Astrocyte (in vitro differentiated cells and primary cell): ENCODE measurements at regions not wholly inside any gene's neighbourhood (a gene's known extent, or its start where the extent isn't known, plus 50 kb on each side); places are given as distances from the start of the nearest gene placed in this dataset.
"Not testable (repeated sequence)": the region's sequence is repeated elsewhere in the genome, so short reads cannot be mapped to it uniquely, and the experiment has no call there.

Experiments
- DNase-seq: peaks from one replicate; pipeline ENCODE4 v3.0.0-alpha.2; 2010; ENCODE audit warnings: low read depth
- FAIRE-seq: peaks from 2 replicates; lab custom pipeline; 2011; peaks lifted over from hg19 to GRCh38; lab: Jason Lieb, UNC
- H2AFZ ChIP-seq: 2 replicates; pipeline ENCODE4 v1.6.0; 2012; ENCODE audit warnings: low read depth, low read length, inconsistent platforms
- H3K27ac ChIP-seq: 2 replicates; pipeline ENCODE4 v1.5.1; 2011; ENCODE audit warnings: low read depth, low read length, inconsistent platforms
- H3K27me3 ChIP-seq: 2 replicates; pipeline ENCODE4 v1.6.0; 2011; ENCODE audit warnings: low read length, inconsistent platforms; ENCODE audit not compliant: insufficient read depth
- H3K36me3 ChIP-seq: 2 replicates; pipeline ENCODE4 v1.5.1; 2011; ENCODE audit warnings: low read length, inconsistent platforms; ENCODE audit not compliant: insufficient read depth
- H3K4me1 ChIP-seq: 2 replicates; pipeline ENCODE4 v1.5.1; 2011; ENCODE audit warnings: low read length, inconsistent platforms; ENCODE audit not compliant: insufficient read depth
- H3K4me2 ChIP-seq: 2 replicates; pipeline ENCODE4 v1.6.0; 2012; ENCODE audit warnings: low read length, inconsistent platforms
- H3K4me3 ChIP-seq: 2 replicates; pipeline ENCODE4 v1.5.1; 2011; ENCODE audit warnings: low read depth, mild to moderate bottlenecking, low read length, inconsistent platforms; ENCODE audit not compliant: insufficient read depth
- H3K79me2 ChIP-seq: 2 replicates; pipeline ENCODE4 v1.6.0; 2012; ENCODE audit warnings: mild to moderate bottlenecking, low read length, inconsistent platforms; ENCODE audit not compliant: insufficient read depth
- H3K9ac ChIP-seq: 2 replicates; pipeline ENCODE4 v1.6.0; 2012; ENCODE audit warnings: mild to moderate bottlenecking, low read length, inconsistent platforms
- H3K9me3 ChIP-seq: 2 replicates; pipeline ENCODE4 v1.5.1; 2012; ENCODE audit warnings: low read depth, mild to moderate bottlenecking, low read length, inconsistent platforms; ENCODE audit not compliant: insufficient read depth
- H4K20me1 ChIP-seq: 2 replicates; pipeline ENCODE4 v1.6.0; 2012; ENCODE audit warnings: low read length, inconsistent platforms; ENCODE audit not compliant: insufficient read depth
- H3K27ac Mint-ChIP-seq: one replicate; pipeline ENCODE4 v1.8.0; 2021; ENCODE audit warnings: mild to moderate bottlenecking, mixed read lengths; ENCODE audit not compliant: unreplicated experiment
- H3K27me3 Mint-ChIP-seq: one replicate; pipeline ENCODE4 v1.8.0; 2021; ENCODE audit warnings: low read depth, mixed read lengths; ENCODE audit not compliant: unreplicated experiment
- H3K36me3 Mint-ChIP-seq: one replicate; pipeline ENCODE4 v1.8.0; 2021; ENCODE audit warnings: low read depth, mixed read lengths; ENCODE audit not compliant: unreplicated experiment
- H3K4me1 Mint-ChIP-seq: one replicate; pipeline ENCODE4 v1.8.0; 2021; ENCODE audit warnings: low read depth, mixed read lengths; ENCODE audit not compliant: unreplicated experiment
- H3K4me3 Mint-ChIP-seq: one replicate; pipeline ENCODE4 v1.8.0; 2021; ENCODE audit warnings: mild to moderate bottlenecking, moderate library complexity, mixed read lengths; ENCODE audit not compliant: unreplicated experiment
- H3K9me3 Mint-ChIP-seq: one replicate; pipeline ENCODE4 v1.8.0; 2021; ENCODE audit warnings: mild to moderate bottlenecking, mixed read lengths; ENCODE audit not compliant: unreplicated experiment
- EZH2 ChIP-seq: IDR thresholded peaks from 2 replicates; pipeline ENCODE4 v1.6.1; 2012; ENCODE audit warnings: mild to moderate bottlenecking, low read length, inconsistent platforms; ENCODE audit not compliant: insufficient read depth
- TF ChIP-seq, protein P1 (sequence below): IDR thresholded peaks from 2 replicates; pipeline ENCODE4 v1.5.1; 2011; ENCODE audit warnings: low read depth, mild to moderate bottlenecking, inconsistent platforms, low read length, moderate library complexity; ENCODE audit not compliant: insufficient read depth

- H3K9me3 ChIP-seq: no peaks in the 10 kb centered on the region
- Mint-ChIP-seq H3K9me3 (no peaks in the 10 kb centered on the region), H3K4me1 (no peaks in the 10 kb centered on the region), H3K27ac (no peak overlapping the region), H3K4me3 (no peak overlapping the region), H3K36me3 (no peaks in the 10 kb centered on the region), H3K27me3 (no peaks in the 10 kb centered on the region)
- no peak overlapping the region for H2AFZ ChIP-seq
- no peak overlapping the region for H3K4me3 ChIP-seq
- FAIRE-seq (no peak), DNase-seq (no peak)
- no peak for TF ChIP-seq EZH2
- TF ChIP-seq, protein P1, sequence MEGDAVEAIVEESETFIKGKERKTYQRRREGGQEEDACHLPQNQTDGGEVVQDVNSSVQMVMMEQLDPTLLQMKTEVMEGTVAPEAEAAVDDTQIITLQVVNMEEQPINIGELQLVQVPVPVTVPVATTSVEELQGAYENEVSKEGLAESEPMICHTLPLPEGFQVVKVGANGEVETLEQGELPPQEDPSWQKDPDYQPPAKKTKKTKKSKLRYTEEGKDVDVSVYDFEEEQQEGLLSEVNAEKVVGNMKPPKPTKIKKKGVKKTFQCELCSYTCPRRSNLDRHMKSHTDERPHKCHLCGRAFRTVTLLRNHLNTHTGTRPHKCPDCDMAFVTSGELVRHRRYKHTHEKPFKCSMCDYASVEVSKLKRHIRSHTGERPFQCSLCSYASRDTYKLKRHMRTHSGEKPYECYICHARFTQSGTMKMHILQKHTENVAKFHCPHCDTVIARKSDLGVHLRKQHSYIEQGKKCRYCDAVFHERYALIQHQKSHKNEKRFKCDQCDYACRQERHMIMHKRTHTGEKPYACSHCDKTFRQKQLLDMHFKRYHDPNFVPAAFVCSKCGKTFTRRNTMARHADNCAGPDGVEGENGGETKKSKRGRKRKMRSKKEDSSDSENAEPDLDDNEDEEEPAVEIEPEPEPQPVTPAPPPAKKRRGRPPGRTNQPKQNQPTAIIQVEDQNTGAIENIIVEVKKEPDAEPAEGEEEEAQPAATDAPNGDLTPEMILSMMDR: no peak
- no peak overlapping the region for H3K9ac ChIP-seq
- H3K36me3 ChIP-seq: no peaks in the 10 kb centered on the region
- H3K4me2 ChIP-seq: no peak overlapping the region
- no peaks in the 10 kb centered on the region for H4K20me1 ChIP-seq
- no peaks in the 10 kb centered on the region for H3K27me3 ChIP-seq
- no peaks in the 10 kb centered on the region for H3K79me2 ChIP-seq
- H3K4me1 ChIP-seq: no peaks in the 10 kb centered on the region
- no peak overlapping the region for H3K27ac ChIP-seq
Observed at GRCh38 chr3:75265897-75266296, 398.2 kb upstream of the FRG2C start.

- not testable (repeated sequence) for H3K4me3 Mint-ChIP-seq, H3K27me3 ChIP-seq, H3K9me3 ChIP-seq, H3K9ac ChIP-seq, H3K4me1 ChIP-seq, H3K79me2 ChIP-seq, H3K27ac Mint-ChIP-seq, H3K27ac ChIP-seq, H4K20me1 ChIP-seq, H2AFZ ChIP-seq, H3K36me3 Mint-ChIP-seq, H3K36me3 ChIP-seq, H3K4me1 Mint-ChIP-seq, H3K4me3 ChIP-seq, H3K27me3 Mint-ChIP-seq, H3K9me3 Mint-ChIP-seq, H3K4me2 ChIP-seq, DNase-seq
- FAIRE-seq: peak; percentile 13
Observed at GRCh38 chr3:75268576-75268975, 395.6 kb upstream of the FRG2C start.

- H2AFZ ChIP-seq, H3K9ac ChIP-seq, H3K9me3 ChIP-seq, FAIRE-seq, H3K27ac Mint-ChIP-seq, H3K9me3 Mint-ChIP-seq, H3K27me3 Mint-ChIP-seq, H3K36me3 Mint-ChIP-seq, H4K20me1 ChIP-seq, H3K27ac ChIP-seq, H3K27me3 ChIP-seq, H3K4me1 Mint-ChIP-seq, H3K36me3 ChIP-seq, DNase-seq, H3K4me3 ChIP-seq, H3K4me2 ChIP-seq, H3K4me1 ChIP-seq, H3K79me2 ChIP-seq, H3K4me3 Mint-ChIP-seq: not testable (repeated sequence)
Observed at GRCh38 chr3:75272237-75272636, 391.9 kb upstream of the FRG2C start.

DNA sequence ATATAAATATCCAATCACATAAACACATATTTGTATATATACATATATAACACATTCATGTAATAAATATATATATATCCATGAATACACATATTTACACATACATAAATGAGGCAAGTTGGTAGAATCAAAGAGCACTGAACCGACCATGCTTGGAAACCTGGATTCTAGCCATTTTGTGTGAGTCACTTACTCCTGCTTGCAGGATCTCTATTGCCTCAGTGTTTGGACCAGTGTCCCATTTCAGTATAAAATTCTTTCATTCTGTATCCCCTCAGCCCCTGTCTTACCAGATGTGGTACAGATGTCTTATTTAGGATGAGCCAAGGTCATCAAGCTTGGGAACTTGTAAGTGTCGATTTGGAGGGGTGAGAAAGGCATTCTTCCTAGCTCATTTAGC lies 391.4 kb upstream of the FRG2C start:
- Histone ChIP-seq H3K36me3 (no peaks in the 10 kb centered on the region), H3K79me2 (no peaks in the 10 kb centered on the region), H3K4me2 (peak overlapping the region; percentile 23), H3K9ac (no peak overlapping the region), H2AFZ (no peak overlapping the region), H3K27ac (no peak overlapping the region), H3K4me1 (no peaks in the 10 kb centered on the region), H3K27me3 (no peaks in the 10 kb centered on the region), H4K20me1 (no peaks in the 10 kb centered on the region), H3K4me3 (no peak overlapping the region), H3K9me3 (no peaks in the 10 kb centered on the region)
- no peak for TF ChIP-seq EZH2
- TF ChIP-seq, protein P1: no peak
- FAIRE-seq (peak; percentile 52), DNase-seq (peak; percentile 66)
- H3K4me3 Mint-ChIP-seq: no peak overlapping the region
- H3K9me3 Mint-ChIP-seq: peaks cover 6% of the 10 kb centered on the region
- no peaks in the 10 kb centered on the region for H3K36me3 Mint-ChIP-seq
- no peaks in the 10 kb centered on the region for H3K27me3 Mint-ChIP-seq
- peaks cover 3% of the 10 kb centered on the region for H3K4me1 Mint-ChIP-seq
- H3K27ac Mint-ChIP-seq: no peak overlapping the region

- H3K4me1 ChIP-seq, H3K27me3 Mint-ChIP-seq, H3K9me3 Mint-ChIP-seq, H3K9ac ChIP-seq, H3K9me3 ChIP-seq, H3K27me3 ChIP-seq, H3K36me3 ChIP-seq, H3K4me3 Mint-ChIP-seq, H3K79me2 ChIP-seq, H3K36me3 Mint-ChIP-seq, H3K4me3 ChIP-seq, H2AFZ ChIP-seq, H4K20me1 ChIP-seq: not testable (repeated sequence)
- Histone ChIP-seq H3K27ac (peak overlapping the region; percentile 54), H3K4me2 (peak overlapping the region; percentile 60)
- Mint-ChIP-seq H3K4me1 (peaks cover 32% of the 10 kb centered on the region), H3K27ac (peak overlapping the region; percentile 85)
- peak; percentile 100 for FAIRE-seq
- DNase-seq: peak; percentile 89
Observed at GRCh38 chr3:75285531-75286148, 378.5 kb upstream of the FRG2C start.
